HL-60 (cell line): ENCODE measurements at regions not wholly inside any gene's neighbourhood (a gene's known extent, or its start where the extent isn't known, plus 50 kb on each side); places are given as distances from the start of the nearest gene placed in this dataset.

Experiments
- CTCF ChIP-seq: IDR thresholded peaks from one replicate; pipeline ENCODE4 v1.5.1; 2011; ENCODE audit warnings: low read length, control low read depth, inconsistent platforms; ENCODE audit not compliant: insufficient read depth
- POLR2AphosphoS5 ChIP-seq: IDR thresholded peaks from 2 replicates; pipeline ENCODE4 v1.6.1; 2012; ENCODE audit warnings: low read depth

- TF ChIP-seq CTCF (no peak), POLR2AphosphoS5 (no peak)
These were observed 133.4 kb upstream of the GSC start for GRCh38 chr14:94903338-94903737.
